GM23338 (cell line): ENCODE measurements at regions not wholly inside any gene's neighbourhood (a gene's known extent, or its start where the extent isn't known, plus 50 kb on each side); places are given as distances from the start of the nearest gene placed in this dataset.

Experiments
- ATAC-seq: fragments of 200-7000 bp; cut with Tn5 transposase; 3 replicates; pipeline ENCODE4 v1.9.1; 2020
- DNase-seq: peaks from one replicate; pipeline ENCODE4 v3.0.0-alpha.2; 2015; ENCODE audit warnings: low spot score
- H2AFZ ChIP-seq: fragments of 200-600 bp; sonication (generic); 2 replicates; pipeline ENCODE4 v1.8.0; 2016; ENCODE audit warnings: antibody characterized with exemption, mild to moderate bottlenecking, moderate library complexity
- H3F3A ChIP-seq: fragments of 200-600 bp; sonication (generic); replicated peaks from 2 replicates; pipeline ENCODE4 v1.8.0; 2017; ENCODE audit warnings: antibody characterized with exemption, mixed run types, low read depth
- H3K27ac ChIP-seq: fragments of 200-600 bp; sonication (generic); 2 replicates; pipeline ENCODE4 v1.6.1; 2016; ENCODE audit warnings: low read depth
- H3K27me3 ChIP-seq: fragments of 200-600 bp; sonication (generic); 2 replicates; pipeline ENCODE4 v1.8.0; 2016; ENCODE audit warnings: mild to moderate bottlenecking, mixed run types, moderate library complexity; ENCODE audit not compliant: insufficient read depth
- H3K36me3 ChIP-seq: fragments of 200-600 bp; sonication (generic); 2 replicates; pipeline ENCODE4 v1.8.0; 2016; ENCODE audit warnings: mild to moderate bottlenecking; ENCODE audit not compliant: insufficient read depth
- H3K4me1 ChIP-seq: fragments of 200-600 bp; sonication (generic); 2 replicates; pipeline ENCODE4 v1.8.0; 2016; ENCODE audit warnings: mild to moderate bottlenecking, moderate library complexity; ENCODE audit not compliant: insufficient read depth
- H3K4me2 ChIP-seq: fragments of 200-600 bp; sonication (generic); 2 replicates; pipeline ENCODE4 v1.7.1; 2017; ENCODE audit warnings: mixed run types
- H3K4me3 ChIP-seq: fragments of 200-600 bp; sonication (generic); 2 replicates; pipeline ENCODE4 v1.6.1; 2016; ENCODE audit warnings: mixed run types
- H3K79me2 ChIP-seq: fragments of 200-600 bp; sonication (generic); replicated peaks from 2 replicates; pipeline ENCODE4 v1.8.0; 2017; ENCODE audit warnings: mild to moderate bottlenecking; ENCODE audit not compliant: insufficient read depth
- H3K9me2 ChIP-seq: fragments of 200-600 bp; sonication (generic); 2 replicates; pipeline ENCODE4 v1.8.0; 2017; ENCODE audit not compliant: insufficient read depth
- H4K20me1 ChIP-seq: fragments of 200-600 bp; sonication (generic); replicated peaks from 2 replicates; pipeline ENCODE4 v1.8.0; 2017; ENCODE audit warnings: mild to moderate bottlenecking; ENCODE audit not compliant: insufficient read depth
- H3K27ac Mint-ChIP-seq: 2 replicates; pipeline ENCODE4 v1.8.0; 2020; ENCODE audit warnings: inconsistent platforms, mild to moderate bottlenecking, moderate library complexity, mixed read lengths
- H3K27me3 Mint-ChIP-seq: 3 replicates; pipeline ENCODE4 v1.8.0; 2022; ENCODE audit warnings: low read depth, mild to moderate bottlenecking, moderate library complexity, mixed read lengths, inconsistent platforms; ENCODE audit not compliant: insufficient read depth, poor library complexity
- H3K36me3 Mint-ChIP-seq: 3 replicates; pipeline ENCODE4 v1.8.0; 2021; ENCODE audit warnings: low read depth, mild to moderate bottlenecking, inconsistent platforms, moderate library complexity, mixed read lengths
- H3K4me1 Mint-ChIP-seq: 3 replicates; pipeline ENCODE4 v1.8.0; 2020; ENCODE audit warnings: mild to moderate bottlenecking, inconsistent platforms, mixed read lengths
- H3K4me3 Mint-ChIP-seq: 3 replicates; pipeline ENCODE4 v1.8.0; 2021; ENCODE audit warnings: moderate library complexity, mild to moderate bottlenecking, inconsistent platforms, mixed read lengths
- H3K9me3 Mint-ChIP-seq: 3 replicates; pipeline ENCODE4 v1.8.0; 2020; ENCODE audit warnings: moderate library complexity, mild to moderate bottlenecking, inconsistent platforms, mixed read lengths
- CREB1 ChIP-seq: fragments of 250-450 bp; sonication (Bioruptor Pico); IDR thresholded peaks from 2 replicates; pipeline ENCODE4 v1.5.0; 2020; ENCODE audit warnings: low read depth, mild to moderate bottlenecking, moderate library complexity
- JUNB ChIP-seq: IDR thresholded peaks from one replicate; pipeline ENCODE4 v1.6.1; 2016; ENCODE audit warnings: antibody characterized with exemption; ENCODE audit not compliant: unreplicated experiment
- NANOG ChIP-seq: IDR thresholded peaks from 2 replicates; pipeline ENCODE4 v1.6.1; 2016; ENCODE audit warnings: antibody characterized with exemption, borderline replicate concordance
- POLR2AphosphoS5 ChIP-seq: IDR thresholded peaks from 2 replicates; pipeline ENCODE4 v1.6.1; 2016; ENCODE audit warnings: antibody characterized with exemption, low read depth
- STAT1 ChIP-seq: IDR thresholded peaks from one replicate; pipeline ENCODE4 v1.6.1; 2016; ENCODE audit warnings: antibody characterized with exemption; ENCODE audit not compliant: unreplicated experiment
- ZNF114 ChIP-seq: fragments of 250-450 bp; sonication (Bioruptor Pico); IDR thresholded peaks from 2 replicates; pipeline ENCODE4 v1.5.0; 2020; ENCODE audit warnings: mild to moderate bottlenecking, moderate library complexity
- ZNF331 ChIP-seq: fragments of 250-450 bp; sonication (Bioruptor Pico); IDR thresholded peaks from 2 replicates; pipeline ENCODE4 v1.5.0; 2020; ENCODE audit warnings: low read depth, mild to moderate bottlenecking, moderate library complexity
- TF ChIP-seq, protein P1 (sequence below), 2 experiments: fragments of 200-600 bp in 1 of 2; sonication (generic) in 1 of 2; conservative IDR thresholded peaks; 2 replicates each; pipeline versions ENCODE4 v1.5.1 to v1.6.1; 2016 to 2017; ENCODE audit warnings: antibody characterized with exemption in 2 of 2, low read depth in 2 of 2, mild to moderate bottlenecking in 2 of 2, moderate library complexity in 1 of 2
- TF ChIP-seq, protein P2 (sequence below): IDR thresholded peaks from 2 replicates; pipeline ENCODE4 v1.6.1; 2016; ENCODE audit warnings: antibody characterized with exemption
- TF ChIP-seq, protein P3 (sequence below): IDR thresholded peaks from one replicate; pipeline ENCODE4 v1.6.1; 2018; ENCODE audit warnings: antibody characterized with exemption; ENCODE audit not compliant: unreplicated experiment

DNA sequence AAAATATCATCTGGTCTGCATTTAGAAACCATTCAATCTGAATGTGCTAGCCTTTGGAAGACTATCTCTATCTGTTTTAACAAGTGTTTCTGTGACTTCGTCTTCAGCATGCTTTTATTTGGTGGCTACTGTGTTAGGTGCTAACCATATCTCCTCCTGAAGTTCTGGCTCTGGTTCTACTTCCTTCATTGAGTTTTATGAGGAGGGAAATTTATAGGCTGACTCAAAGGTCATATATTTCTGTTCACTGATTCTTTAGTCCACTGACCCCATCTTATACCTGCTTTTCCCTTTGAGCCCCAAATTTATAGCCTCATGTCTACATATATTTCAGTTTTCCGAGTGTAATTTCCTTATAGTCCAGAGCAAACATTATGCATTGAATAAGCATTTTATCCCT, 295.0 kb upstream of the RASGRP1 start (continued):
- TF ChIP-seq, protein P1, sequence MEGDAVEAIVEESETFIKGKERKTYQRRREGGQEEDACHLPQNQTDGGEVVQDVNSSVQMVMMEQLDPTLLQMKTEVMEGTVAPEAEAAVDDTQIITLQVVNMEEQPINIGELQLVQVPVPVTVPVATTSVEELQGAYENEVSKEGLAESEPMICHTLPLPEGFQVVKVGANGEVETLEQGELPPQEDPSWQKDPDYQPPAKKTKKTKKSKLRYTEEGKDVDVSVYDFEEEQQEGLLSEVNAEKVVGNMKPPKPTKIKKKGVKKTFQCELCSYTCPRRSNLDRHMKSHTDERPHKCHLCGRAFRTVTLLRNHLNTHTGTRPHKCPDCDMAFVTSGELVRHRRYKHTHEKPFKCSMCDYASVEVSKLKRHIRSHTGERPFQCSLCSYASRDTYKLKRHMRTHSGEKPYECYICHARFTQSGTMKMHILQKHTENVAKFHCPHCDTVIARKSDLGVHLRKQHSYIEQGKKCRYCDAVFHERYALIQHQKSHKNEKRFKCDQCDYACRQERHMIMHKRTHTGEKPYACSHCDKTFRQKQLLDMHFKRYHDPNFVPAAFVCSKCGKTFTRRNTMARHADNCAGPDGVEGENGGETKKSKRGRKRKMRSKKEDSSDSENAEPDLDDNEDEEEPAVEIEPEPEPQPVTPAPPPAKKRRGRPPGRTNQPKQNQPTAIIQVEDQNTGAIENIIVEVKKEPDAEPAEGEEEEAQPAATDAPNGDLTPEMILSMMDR (conservative IDR thresholded peaks at IDR 0.05; ENCODE audit: low read depth in 2 of 2): no peak
- no peak for TF ChIP-seq JUNB
- TF ChIP-seq, protein P2, sequence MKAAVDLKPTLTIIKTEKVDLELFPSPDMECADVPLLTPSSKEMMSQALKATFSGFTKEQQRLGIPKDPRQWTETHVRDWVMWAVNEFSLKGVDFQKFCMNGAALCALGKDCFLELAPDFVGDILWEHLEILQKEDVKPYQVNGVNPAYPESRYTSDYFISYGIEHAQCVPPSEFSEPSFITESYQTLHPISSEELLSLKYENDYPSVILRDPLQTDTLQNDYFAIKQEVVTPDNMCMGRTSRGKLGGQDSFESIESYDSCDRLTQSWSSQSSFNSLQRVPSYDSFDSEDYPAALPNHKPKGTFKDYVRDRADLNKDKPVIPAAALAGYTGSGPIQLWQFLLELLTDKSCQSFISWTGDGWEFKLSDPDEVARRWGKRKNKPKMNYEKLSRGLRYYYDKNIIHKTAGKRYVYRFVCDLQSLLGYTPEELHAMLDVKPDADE: no peak

DNA sequence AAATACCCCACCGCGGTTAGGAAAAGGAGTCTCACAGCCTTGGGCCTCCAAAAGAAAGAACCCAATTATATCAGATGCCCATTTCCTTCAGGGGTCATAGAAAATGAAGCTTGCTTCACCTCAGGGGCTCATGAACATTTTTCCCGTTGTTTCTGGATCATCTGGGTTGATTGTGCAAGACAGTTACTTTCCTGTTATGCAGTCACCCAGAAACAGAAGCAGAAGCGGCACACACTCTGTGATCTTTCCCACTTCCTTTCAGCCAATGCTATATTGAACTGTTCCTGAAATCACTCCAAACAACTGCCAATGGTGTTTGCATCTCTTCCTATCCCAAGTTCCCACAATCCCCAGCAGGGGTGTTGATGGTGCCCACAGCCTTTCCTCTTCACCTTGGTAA, 295.6 kb upstream of the RASGRP1 start:
- Mint-ChIP-seq H3K9me3 (no peaks in the 10 kb centered on the region), H3K4me1 (peaks cover 4% of the 10 kb centered on the region; the same call in 2 of the 3 replicates), H3K36me3 (no peaks in the 10 kb centered on the region), H3K4me3 (no peak overlapping the region), H3K27me3 (no peaks in the 10 kb centered on the region), H3K27ac (no peak overlapping the region)
- ATAC-seq: no peak
- Histone ChIP-seq H3K4me2 (no peak overlapping the region), H3K79me2 (no peaks in the 10 kb centered on the region), H2AFZ (no peak overlapping the region), H3K4me1 (no peaks in the 10 kb centered on the region), H3K9me2 (no peaks in the 10 kb centered on the region; the same call in 1 of the 2 replicates), H3K4me3 (no peak overlapping the region), H4K20me1 (no peaks in the 10 kb centered on the region), H3F3A (no peaks in the 10 kb centered on the region), H3K27ac (no peak overlapping the region), H3K36me3 (no peaks in the 10 kb centered on the region), H3K27me3 (no peaks in the 10 kb centered on the region)
- TF ChIP-seq POLR2AphosphoS5: no peak
- TF ChIP-seq ZNF331: no peak
- TF ChIP-seq ZNF114 (CRISPR knock-in tag): no peak
- no peak for TF ChIP-seq NANOG
- TF ChIP-seq, protein P1 (conservative IDR thresholded peaks at IDR 0.05; ENCODE audit: low read depth in 2 of 2): no peak
- DNase-seq: peak; percentile 2

DNA sequence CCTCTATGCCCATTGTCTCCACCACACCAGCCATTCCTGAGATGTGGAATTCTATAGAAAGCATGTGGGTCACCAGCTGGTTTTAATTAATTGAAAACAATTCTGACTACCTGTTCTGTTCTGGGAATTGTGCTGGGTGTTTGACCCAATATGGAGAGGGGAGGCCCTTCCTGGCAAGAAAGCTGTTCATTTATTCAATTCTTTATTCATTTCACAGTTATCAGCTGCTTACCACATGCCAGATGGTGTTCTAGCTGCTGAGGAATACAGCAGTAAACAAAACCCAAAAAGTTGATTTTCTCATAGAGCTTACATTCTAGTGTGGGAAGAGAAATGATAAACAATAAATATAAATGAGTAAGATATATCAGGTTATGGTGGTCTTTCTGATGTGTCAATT, 296.1 kb upstream of the RASGRP1 start:
- Mint-ChIP-seq H3K4me1 (peaks cover 4% of the 10 kb centered on the region; the same call in 2 of the 3 replicates), H3K27me3 (no peaks in the 10 kb centered on the region), H3K27ac (no peak overlapping the region), H3K36me3 (no peaks in the 10 kb centered on the region), H3K4me3 (no peak overlapping the region), H3K9me3 (no peaks in the 10 kb centered on the region)
- Histone ChIP-seq H3F3A (no peaks in the 10 kb centered on the region), H3K27ac (no peak overlapping the region), H3K4me1 (no peaks in the 10 kb centered on the region), H3K9me2 (no peaks in the 10 kb centered on the region; the same call in 1 of the 2 replicates), H3K4me2 (no peak overlapping the region), H3K27me3 (no peaks in the 10 kb centered on the region), H3K36me3 (no peaks in the 10 kb centered on the region), H4K20me1 (no peaks in the 10 kb centered on the region), H3K4me3 (no peak overlapping the region), H2AFZ (no peak overlapping the region), H3K79me2 (no peaks in the 10 kb centered on the region)
- DNase-seq (no peak), ATAC-seq (no peak)
- TF ChIP-seq JUNB (no peak), NANOG (no peak), CREB1 (CRISPR knock-in tag) (no peak), STAT1 (no peak)
- TF ChIP-seq, protein P2: no peak
- TF ChIP-seq, protein P3, sequence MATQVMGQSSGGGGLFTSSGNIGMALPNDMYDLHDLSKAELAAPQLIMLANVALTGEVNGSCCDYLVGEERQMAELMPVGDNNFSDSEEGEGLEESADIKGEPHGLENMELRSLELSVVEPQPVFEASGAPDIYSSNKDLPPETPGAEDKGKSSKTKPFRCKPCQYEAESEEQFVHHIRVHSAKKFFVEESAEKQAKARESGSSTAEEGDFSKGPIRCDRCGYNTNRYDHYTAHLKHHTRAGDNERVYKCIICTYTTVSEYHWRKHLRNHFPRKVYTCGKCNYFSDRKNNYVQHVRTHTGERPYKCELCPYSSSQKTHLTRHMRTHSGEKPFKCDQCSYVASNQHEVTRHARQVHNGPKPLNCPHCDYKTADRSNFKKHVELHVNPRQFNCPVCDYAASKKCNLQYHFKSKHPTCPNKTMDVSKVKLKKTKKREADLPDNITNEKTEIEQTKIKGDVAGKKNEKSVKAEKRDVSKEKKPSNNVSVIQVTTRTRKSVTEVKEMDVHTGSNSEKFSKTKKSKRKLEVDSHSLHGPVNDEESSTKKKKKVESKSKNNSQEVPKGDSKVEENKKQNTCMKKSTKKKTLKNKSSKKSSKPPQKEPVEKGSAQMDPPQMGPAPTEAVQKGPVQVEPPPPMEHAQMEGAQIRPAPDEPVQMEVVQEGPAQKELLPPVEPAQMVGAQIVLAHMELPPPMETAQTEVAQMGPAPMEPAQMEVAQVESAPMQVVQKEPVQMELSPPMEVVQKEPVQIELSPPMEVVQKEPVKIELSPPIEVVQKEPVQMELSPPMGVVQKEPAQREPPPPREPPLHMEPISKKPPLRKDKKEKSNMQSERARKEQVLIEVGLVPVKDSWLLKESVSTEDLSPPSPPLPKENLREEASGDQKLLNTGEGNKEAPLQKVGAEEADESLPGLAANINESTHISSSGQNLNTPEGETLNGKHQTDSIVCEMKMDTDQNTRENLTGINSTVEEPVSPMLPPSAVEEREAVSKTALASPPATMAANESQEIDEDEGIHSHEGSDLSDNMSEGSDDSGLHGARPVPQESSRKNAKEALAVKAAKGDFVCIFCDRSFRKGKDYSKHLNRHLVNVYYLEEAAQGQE: no peak
- TF ChIP-seq, protein P1 (conservative IDR thresholded peaks at IDR 0.05; ENCODE audit: low read depth in 2 of 2): no peak
